ENCODE measurements at regions not wholly inside any gene's neighbourhood (a gene's known extent, or its start where the extent isn't known, plus 50 kb on each side); places are given as distances from the start of the nearest gene placed in this dataset.

DNA sequence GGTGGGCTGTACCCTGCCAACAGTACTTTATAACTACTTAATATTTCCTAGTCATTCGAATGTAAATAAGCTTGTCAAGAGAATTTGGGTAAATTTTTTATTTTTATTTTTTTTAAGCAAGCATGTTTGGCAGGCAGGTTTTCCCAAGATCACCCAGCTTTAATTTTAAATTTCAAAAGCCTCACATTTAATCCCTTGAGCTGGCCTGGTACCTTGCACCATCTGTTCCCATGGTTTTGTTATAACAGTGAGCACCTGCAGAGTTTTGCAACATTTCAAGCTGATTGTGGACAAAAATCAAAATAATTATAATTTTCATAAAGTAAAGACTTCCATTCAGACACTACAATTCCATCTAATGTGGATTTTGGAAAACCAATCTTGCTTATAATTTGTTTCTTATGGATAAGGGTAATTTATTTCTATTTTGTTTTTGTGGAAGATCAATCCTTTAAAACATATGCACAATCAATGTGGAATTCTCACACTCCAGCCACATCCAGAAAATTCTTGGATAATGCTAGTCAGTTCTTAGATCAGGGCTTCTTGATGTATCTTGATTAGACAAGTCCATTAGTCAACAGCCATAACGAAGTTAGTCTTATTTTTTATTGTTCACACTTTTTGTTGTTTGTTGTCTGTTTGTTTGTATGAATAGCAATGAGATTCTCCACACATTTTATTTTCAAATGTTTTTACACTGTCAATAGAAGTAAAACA, 689.3 kb downstream of the NR4A2 start:
- no peak overlapping the region for H3K4me3 Mint-ChIP-seq
- ATAC-seq (no peak), DNase-seq (ENCODE audit: low spot score) (no peak)
- no peak overlapping the region for H3K27ac Mint-ChIP-seq
- H3K36me3 Mint-ChIP-seq: no peaks in the 10 kb centered on the region
- no peaks in the 10 kb centered on the region for H3K27me3 Mint-ChIP-seq (ENCODE audit: low read depth)
- ChIA-PET CTCF (no interaction called here), POLR2A (no interaction called here)
- H3K4me1 Mint-ChIP-seq: 0 out of 2 replicates have a peak, but pooled peaks cover 2% of the 10 kb centered on the region
- no peaks in the 10 kb centered on the region for H3K9me3 Mint-ChIP-seq
- TF ChIP-seq, protein P1, sequence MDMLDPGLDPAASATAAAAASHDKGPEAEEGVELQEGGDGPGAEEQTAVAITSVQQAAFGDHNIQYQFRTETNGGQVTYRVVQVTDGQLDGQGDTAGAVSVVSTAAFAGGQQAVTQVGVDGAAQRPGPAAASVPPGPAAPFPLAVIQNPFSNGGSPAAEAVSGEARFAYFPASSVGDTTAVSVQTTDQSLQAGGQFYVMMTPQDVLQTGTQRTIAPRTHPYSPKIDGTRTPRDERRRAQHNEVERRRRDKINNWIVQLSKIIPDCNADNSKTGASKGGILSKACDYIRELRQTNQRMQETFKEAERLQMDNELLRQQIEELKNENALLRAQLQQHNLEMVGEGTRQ (CRISPR knock-in tag; IDR thresholded peaks at IDR 0.05): no peak
- TF ChIP-seq GABPB1 (CRISPR knock-in tag; IDR thresholded peaks at IDR 0.05) (no peak), FOXJ3 (CRISPR knock-in tag; IDR thresholded peaks at IDR 0.05; ENCODE audit: borderline replicate concordance) (no peak), NR3C1 (CRISPR knock-in tag; conservative IDR thresholded peaks at IDR 0.05; ENCODE audit: low read depth) (no peak), RORB (CRISPR knock-in tag; IDR thresholded peaks at IDR 0.05) (no peak), NFE2L1 (CRISPR knock-in tag; IDR thresholded peaks at IDR 0.05) (no peak), NR1H2 (CRISPR knock-in tag; IDR thresholded peaks at IDR 0.05) (no peak), ZNF317 (CRISPR knock-in tag; IDR thresholded peaks at IDR 0.05; ENCODE audit: borderline replicate concordance, low read depth) (no peak), ZNF219 (CRISPR knock-in tag; IDR thresholded peaks at IDR 0.05; ENCODE audit: borderline replicate concordance) (no peak), SP1 (CRISPR knock-in tag; conservative IDR thresholded peaks at IDR 0.05) (no peak), TEAD1 (CRISPR knock-in tag; IDR thresholded peaks at IDR 0.05) (no peak), ETV6 (CRISPR knock-in tag; IDR thresholded peaks at IDR 0.05) (no peak)
- TF ChIP-seq, protein P2, sequence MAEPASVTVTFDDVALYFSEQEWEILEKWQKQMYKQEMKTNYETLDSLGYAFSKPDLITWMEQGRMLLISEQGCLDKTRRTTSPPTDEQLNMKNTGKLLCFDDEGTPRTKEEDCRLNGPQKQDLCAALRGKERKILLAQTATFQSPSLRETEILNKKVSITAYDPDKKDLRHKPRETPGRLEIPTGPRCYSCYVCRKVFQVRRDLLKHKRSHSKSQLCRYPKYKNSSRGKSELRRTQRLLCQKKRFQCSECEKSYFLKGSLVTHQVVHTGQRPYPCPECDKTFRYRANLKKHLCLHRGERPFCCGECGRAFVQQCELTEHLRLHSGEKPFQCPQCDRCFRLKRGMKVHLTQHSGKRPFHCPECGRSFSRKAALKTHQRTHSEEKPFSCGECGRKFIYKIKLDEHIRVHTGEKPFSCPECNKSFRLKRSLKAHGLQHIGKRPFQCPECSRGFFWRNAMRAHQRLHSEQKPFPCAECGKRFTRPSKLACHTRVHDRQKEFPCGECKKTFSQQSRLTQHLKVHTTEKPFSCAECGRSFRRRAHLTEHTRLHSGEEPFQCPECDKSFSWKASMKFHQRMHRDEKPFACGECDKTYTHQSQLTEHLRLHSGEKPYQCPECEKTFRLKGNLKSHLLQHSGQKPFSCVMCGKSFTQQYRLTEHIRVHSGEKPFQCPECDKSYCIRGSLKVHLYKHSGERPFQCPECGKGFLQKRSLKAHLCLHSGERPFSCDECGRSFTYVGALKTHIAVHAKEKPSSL (CRISPR knock-in tag; conservative IDR thresholded peaks at IDR 0.05): no peak
- TF ChIP-seq, protein P3, sequence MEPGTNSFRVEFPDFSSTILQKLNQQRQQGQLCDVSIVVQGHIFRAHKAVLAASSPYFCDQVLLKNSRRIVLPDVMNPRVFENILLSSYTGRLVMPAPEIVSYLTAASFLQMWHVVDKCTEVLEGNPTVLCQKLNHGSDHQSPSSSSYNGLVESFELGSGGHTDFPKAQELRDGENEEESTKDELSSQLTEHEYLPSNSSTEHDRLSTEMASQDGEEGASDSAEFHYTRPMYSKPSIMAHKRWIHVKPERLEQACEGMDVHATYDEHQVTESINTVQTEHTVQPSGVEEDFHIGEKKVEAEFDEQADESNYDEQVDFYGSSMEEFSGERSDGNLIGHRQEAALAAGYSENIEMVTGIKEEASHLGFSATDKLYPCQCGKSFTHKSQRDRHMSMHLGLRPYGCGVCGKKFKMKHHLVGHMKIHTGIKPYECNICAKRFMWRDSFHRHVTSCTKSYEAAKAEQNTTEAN (CRISPR knock-in tag; IDR thresholded peaks at IDR 0.05): no peak
- TF ChIP-seq, protein P4, sequence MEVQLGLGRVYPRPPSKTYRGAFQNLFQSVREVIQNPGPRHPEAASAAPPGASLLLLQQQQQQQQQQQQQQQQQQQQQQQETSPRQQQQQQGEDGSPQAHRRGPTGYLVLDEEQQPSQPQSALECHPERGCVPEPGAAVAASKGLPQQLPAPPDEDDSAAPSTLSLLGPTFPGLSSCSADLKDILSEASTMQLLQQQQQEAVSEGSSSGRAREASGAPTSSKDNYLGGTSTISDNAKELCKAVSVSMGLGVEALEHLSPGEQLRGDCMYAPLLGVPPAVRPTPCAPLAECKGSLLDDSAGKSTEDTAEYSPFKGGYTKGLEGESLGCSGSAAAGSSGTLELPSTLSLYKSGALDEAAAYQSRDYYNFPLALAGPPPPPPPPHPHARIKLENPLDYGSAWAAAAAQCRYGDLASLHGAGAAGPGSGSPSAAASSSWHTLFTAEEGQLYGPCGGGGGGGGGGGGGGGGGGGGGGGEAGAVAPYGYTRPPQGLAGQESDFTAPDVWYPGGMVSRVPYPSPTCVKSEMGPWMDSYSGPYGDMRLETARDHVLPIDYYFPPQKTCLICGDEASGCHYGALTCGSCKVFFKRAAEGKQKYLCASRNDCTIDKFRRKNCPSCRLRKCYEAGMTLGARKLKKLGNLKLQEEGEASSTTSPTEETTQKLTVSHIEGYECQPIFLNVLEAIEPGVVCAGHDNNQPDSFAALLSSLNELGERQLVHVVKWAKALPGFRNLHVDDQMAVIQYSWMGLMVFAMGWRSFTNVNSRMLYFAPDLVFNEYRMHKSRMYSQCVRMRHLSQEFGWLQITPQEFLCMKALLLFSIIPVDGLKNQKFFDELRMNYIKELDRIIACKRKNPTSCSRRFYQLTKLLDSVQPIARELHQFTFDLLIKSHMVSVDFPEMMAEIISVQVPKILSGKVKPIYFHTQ (CRISPR knock-in tag; IDR thresholded peaks at IDR 0.05): no peak
- TF ChIP-seq, protein P5, sequence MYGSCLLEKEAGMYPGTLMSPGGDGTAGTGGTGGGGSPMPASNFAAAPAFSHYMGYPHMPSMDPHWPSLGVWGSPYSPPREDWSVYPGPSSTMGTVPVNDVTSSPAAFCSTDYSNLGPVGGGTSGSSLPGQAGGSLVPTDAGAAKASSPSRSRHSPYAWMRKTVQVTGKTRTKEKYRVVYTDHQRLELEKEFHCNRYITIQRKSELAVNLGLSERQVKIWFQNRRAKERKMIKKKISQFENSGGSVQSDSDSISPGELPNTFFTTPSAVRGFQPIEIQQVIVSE (CRISPR knock-in tag; IDR thresholded peaks at IDR 0.05; ENCODE audit: borderline replicate concordance): no peak
- TF ChIP-seq, protein P6, sequence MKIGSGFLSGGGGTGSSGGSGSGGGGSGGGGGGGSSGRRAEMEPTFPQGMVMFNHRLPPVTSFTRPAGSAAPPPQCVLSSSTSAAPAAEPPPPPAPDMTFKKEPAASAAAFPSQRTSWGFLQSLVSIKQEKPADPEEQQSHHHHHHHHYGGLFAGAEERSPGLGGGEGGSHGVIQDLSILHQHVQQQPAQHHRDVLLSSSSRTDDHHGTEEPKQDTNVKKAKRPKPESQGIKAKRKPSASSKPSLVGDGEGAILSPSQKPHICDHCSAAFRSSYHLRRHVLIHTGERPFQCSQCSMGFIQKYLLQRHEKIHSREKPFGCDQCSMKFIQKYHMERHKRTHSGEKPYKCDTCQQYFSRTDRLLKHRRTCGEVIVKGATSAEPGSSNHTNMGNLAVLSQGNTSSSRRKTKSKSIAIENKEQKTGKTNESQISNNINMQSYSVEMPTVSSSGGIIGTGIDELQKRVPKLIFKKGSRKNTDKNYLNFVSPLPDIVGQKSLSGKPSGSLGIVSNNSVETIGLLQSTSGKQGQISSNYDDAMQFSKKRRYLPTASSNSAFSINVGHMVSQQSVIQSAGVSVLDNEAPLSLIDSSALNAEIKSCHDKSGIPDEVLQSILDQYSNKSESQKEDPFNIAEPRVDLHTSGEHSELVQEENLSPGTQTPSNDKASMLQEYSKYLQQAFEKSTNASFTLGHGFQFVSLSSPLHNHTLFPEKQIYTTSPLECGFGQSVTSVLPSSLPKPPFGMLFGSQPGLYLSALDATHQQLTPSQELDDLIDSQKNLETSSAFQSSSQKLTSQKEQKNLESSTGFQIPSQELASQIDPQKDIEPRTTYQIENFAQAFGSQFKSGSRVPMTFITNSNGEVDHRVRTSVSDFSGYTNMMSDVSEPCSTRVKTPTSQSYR (CRISPR knock-in tag; IDR thresholded peaks at IDR 0.05): no peak
- TF ChIP-seq, protein P7, sequence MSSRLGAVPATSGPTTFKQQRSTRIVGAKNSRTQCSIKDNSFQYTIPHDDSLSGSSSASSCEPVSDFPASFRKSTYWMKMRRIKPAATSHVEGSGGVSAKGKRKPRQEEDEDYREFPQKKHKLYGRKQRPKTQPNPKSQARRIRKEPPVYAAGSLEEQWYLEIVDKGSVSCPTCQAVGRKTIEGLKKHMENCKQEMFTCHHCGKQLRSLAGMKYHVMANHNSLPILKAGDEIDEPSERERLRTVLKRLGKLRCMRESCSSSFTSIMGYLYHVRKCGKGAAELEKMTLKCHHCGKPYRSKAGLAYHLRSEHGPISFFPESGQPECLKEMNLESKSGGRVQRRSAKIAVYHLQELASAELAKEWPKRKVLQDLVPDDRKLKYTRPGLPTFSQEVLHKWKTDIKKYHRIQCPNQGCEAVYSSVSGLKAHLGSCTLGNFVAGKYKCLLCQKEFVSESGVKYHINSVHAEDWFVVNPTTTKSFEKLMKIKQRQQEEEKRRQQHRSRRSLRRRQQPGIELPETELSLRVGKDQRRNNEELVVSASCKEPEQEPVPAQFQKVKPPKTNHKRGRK (CRISPR knock-in tag; IDR thresholded peaks at IDR 0.05; ENCODE audit: borderline replicate concordance): no peak
- TF ChIP-seq, protein P8, sequence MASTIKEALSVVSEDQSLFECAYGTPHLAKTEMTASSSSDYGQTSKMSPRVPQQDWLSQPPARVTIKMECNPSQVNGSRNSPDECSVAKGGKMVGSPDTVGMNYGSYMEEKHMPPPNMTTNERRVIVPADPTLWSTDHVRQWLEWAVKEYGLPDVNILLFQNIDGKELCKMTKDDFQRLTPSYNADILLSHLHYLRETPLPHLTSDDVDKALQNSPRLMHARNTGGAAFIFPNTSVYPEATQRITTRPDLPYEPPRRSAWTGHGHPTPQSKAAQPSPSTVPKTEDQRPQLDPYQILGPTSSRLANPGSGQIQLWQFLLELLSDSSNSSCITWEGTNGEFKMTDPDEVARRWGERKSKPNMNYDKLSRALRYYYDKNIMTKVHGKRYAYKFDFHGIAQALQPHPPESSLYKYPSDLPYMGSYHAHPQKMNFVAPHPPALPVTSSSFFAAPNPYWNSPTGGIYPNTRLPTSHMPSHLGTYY (CRISPR knock-in tag; IDR thresholded peaks at IDR 0.05): no peak
- TF ChIP-seq, protein P9, sequence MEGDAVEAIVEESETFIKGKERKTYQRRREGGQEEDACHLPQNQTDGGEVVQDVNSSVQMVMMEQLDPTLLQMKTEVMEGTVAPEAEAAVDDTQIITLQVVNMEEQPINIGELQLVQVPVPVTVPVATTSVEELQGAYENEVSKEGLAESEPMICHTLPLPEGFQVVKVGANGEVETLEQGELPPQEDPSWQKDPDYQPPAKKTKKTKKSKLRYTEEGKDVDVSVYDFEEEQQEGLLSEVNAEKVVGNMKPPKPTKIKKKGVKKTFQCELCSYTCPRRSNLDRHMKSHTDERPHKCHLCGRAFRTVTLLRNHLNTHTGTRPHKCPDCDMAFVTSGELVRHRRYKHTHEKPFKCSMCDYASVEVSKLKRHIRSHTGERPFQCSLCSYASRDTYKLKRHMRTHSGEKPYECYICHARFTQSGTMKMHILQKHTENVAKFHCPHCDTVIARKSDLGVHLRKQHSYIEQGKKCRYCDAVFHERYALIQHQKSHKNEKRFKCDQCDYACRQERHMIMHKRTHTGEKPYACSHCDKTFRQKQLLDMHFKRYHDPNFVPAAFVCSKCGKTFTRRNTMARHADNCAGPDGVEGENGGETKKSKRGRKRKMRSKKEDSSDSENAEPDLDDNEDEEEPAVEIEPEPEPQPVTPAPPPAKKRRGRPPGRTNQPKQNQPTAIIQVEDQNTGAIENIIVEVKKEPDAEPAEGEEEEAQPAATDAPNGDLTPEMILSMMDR (IDR thresholded peaks at IDR 0.05): no peak
